ENCODE measurements at regions not wholly inside any gene's neighbourhood (a gene's known extent, or its start where the extent isn't known, plus 50 kb on each side); places are given as distances from the start of the nearest gene placed in this dataset.

GRCh38 chr13:103521532-103521931, 455.3 kb upstream of the SLC10A2 start:
- TF ChIP-seq, protein P1, sequence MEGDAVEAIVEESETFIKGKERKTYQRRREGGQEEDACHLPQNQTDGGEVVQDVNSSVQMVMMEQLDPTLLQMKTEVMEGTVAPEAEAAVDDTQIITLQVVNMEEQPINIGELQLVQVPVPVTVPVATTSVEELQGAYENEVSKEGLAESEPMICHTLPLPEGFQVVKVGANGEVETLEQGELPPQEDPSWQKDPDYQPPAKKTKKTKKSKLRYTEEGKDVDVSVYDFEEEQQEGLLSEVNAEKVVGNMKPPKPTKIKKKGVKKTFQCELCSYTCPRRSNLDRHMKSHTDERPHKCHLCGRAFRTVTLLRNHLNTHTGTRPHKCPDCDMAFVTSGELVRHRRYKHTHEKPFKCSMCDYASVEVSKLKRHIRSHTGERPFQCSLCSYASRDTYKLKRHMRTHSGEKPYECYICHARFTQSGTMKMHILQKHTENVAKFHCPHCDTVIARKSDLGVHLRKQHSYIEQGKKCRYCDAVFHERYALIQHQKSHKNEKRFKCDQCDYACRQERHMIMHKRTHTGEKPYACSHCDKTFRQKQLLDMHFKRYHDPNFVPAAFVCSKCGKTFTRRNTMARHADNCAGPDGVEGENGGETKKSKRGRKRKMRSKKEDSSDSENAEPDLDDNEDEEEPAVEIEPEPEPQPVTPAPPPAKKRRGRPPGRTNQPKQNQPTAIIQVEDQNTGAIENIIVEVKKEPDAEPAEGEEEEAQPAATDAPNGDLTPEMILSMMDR (IDR thresholded peaks at IDR 0.05; ENCODE audit: low read depth, low read length) = no peak
- TF ChIP-seq EZH2phosphoT487 (IDR thresholded peaks at IDR 0.05; ENCODE audit: low read depth) = no peak

Measured in OCI-LY3 (cell line).